LoVo (cell line): ENCODE measurements at regions not wholly inside any gene's neighbourhood (a gene's known extent, or its start where the extent isn't known, plus 50 kb on each side); places are given as distances from the start of the nearest gene placed in this dataset.

Source experiments
- DNase-seq: peaks from one replicate; pipeline ENCODE4 v3.0.0-alpha.2; 2016; ENCODE audit warnings: low spot score

DNA sequence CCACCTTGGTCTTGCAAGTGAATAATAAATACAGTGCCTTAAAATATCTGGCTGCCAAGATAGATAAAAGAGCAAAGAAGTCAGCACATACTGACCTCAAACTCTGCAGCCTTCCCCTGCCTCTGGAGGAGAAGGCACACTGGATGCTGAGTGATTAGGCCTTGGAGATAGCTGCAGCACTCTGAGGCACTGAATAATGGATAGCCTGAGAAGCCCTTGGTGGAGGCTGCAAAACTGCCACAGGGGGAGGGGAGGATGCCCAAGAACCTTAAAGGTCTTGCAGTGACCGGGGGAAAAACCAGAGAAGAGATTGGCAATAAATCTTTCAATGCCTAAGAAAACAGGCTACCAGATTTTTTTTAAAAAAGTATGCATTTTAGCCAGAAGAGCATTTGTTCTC is 167.4 kb upstream of the PRMT6 start:
- DNase-seq = no peak

- no peak for DNase-seq
Observed at GRCh38 chr1:106889583-106889982, 166.9 kb upstream of the PRMT6 start.

GRCh38 chr1:106897976-106898375 is 158.5 kb upstream of the PRMT6 start:
- DNase-seq = no peak

- no peak for DNase-seq
Observed at GRCh38 chr1:106899644-106900043, 156.8 kb upstream of the PRMT6 start.

DNA sequence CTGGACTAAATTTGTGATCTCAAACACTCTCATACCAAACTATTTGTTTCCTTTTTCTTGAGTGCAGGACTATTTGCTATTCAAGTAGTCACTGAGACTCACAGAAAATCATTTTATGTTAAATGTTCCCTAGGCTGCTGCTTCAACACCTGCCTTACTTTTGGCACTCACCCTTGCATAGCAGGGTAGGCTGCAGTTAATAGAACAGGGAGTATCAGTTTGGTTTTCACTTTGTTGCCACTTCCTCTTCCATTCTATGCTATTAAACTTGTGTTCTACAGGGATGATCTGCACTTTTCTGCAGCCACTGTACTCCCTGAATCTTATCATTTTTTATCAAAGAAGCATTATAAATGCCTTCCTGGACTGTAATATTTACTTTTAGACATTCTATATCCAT is 148.7 kb upstream of the PRMT6 start:
- no peak for DNase-seq

GRCh38 chr1:106908689-106909088 is 147.8 kb upstream of the PRMT6 start:
- DNase-seq = no peak

- no peak for DNase-seq
Observed at GRCh38 chr1:106910798-106911197, 145.7 kb upstream of the PRMT6 start.

DNA sequence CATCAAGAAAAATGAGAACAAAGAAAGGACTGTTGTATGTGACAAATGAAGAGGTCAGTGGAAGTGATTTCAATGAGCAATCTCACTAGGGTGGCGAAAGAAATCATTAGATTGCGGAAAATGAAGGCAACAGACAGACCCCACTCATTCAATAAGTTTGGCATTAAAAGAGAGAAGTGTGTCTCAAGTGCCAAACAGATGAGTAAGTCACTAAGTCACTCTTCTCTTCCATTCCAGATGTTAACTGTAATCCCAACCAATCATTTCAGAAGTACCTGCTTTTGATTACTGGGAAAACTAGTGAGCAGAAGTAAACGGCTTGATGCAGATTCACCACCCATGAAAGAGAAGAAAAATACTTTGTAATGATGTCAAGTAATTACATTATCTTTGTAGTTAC is 144.3 kb upstream of the PRMT6 start:
- no peak for DNase-seq

DNA sequence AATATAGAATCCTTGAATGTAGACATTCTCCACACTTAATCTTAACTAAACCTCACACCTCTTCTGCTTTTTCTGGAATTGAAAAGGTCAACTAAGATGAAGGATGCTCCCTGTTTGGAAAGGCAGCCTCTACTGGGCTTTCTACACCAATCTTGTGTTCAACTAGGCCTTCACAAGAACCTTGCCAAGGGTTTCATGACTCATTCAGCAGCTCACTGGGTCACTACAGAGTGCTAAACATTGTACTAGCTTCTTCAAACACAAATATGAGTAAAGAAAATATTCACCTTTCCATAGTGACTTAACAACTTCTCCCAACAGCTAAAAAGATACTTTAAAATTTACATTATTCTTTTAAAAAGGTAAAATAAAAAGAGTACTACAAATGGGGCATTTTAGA is 135.3 kb upstream of the PRMT6 start:
- DNase-seq = no peak

- no peak for DNase-seq
Observed at GRCh38 chr1:106924360-106924759, 132.1 kb upstream of the PRMT6 start.

- no peak for DNase-seq
Observed at GRCh38 chr1:106925750-106926149, 130.7 kb upstream of the PRMT6 start.

DNA sequence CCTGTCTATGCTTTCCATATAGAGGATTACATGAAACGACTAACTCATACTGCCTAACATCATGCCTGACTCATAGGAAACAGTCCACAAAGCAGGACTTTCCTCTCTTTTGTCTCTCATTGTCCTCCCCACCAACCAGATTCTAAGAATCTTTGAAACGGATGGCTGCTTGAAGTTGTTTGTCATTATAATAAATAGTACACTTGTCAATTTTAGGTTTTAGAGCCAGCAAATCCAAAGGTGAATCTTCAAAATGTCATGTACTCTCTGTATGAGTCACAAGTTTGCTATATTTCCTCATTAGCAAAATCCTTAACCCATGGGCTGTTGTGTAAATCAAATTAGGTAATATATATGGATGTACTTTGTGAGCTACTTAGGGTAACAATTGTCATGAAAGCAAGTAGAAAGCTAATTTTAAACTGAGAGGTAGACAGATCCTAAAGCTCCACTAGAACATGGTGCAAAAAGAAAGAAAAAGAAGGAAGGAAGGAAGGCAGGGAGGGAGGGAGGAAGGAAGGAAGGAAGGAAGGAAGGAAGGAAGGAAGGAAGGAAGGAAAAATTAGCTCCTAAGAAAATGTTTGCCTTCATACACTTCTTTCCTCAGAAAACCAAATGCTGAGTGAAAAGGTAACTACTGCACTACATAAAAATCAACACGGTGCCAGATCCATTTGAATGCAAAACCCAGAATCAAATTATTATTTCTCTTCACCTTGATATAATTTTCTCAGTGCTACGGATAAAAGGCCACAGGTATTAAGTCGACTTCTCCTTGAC is 129.5 kb upstream of the PRMT6 start:
- no peak for DNase-seq

GRCh38 chr1:106937104-106937503 is 119.4 kb upstream of the PRMT6 start:
- no peak for DNase-seq

GRCh38 chr1:106944721-106945120 is 111.8 kb upstream of the PRMT6 start:
- DNase-seq = no peak

DNA sequence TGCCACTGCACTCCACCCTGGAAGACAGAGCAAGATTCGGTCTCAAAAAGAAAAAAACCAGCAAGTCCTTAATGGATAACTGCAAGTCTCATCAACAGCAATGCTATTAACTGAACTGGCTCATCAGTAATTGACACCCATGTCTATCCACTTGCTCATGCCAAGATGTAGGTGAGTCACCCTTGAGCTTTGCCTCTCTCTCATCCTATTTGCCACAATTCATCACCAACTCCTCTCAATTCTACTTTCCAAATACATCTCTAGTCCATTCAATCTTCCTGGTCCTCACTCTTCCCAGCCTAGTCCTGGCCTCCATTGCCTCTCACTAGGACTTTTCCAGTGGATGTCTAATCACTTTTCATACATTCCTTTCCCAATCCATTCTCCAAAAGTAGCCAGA is 103.7 kb upstream of the PRMT6 start:
- no peak for DNase-seq

GRCh38 chr1:106954661-106955229 is 101.7 kb upstream of the PRMT6 start:
- DNase-seq = no peak

DNA sequence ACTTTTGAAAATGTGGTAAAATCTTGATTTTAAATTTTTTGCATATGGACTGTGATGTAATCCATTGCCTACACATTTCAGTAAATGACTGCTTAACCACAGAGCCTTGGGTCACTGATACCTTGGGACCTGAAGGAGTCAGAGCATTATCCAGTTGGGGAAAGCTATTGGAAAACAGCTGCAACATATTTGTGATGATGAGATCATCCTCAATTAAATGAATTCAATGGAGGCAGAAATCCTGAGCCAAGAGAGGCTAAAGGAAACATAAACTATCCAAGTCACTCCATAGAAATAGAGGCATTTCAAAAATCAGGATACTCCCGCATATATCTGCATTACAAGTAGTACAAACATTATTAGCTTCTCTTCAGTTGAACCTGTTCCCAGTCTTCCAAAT is 99.8 kb upstream of the PRMT6 start:
- DNase-seq = no peak

- DNase-seq = no peak
Observed at GRCh38 chr1:106957795-106958194, 98.7 kb upstream of the PRMT6 start.

- no peak for DNase-seq
Observed at GRCh38 chr1:106960412-106960811, 96.1 kb upstream of the PRMT6 start.

- no peak for DNase-seq
Observed at GRCh38 chr1:106961646-106962045, 94.8 kb upstream of the PRMT6 start.

DNA sequence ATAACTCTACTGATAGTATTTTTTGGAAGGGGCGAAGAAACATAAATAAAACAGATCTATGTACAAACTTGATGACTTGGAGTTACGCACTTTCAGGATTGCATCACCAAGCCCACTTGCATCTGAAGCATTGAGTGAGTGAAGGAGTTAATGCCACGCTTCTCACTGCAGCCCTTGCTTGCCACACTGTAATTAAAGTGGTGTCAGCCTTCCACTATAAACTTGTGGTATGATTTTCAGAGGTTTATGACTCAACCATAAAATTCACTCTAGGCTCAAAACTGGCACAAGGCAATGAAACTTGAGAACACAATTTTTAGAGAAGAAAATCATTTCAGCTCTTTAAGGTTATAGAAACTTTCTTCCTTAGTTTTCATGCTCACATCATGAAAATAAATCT is 93.9 kb upstream of the PRMT6 start:
- no peak for DNase-seq

GRCh38 chr1:106964495-106964894 is 92.0 kb upstream of the PRMT6 start:
- no peak for DNase-seq

GRCh38 chr1:106968644-106969043 is 87.8 kb upstream of the PRMT6 start:
- DNase-seq = no peak

- DNase-seq = no peak
Observed at GRCh38 chr1:106969731-106970130, 86.7 kb upstream of the PRMT6 start.
